H9 (cell line): ENCODE measurements at regions not wholly inside any gene's neighbourhood (a gene's known extent, or its start where the extent isn't known, plus 50 kb on each side); places are given as distances from the start of the nearest gene placed in this dataset.

Source experiments
- DNase-seq: peaks from one replicate; pipeline ENCODE4 v3.0.0-alpha.2; 2017
- H2AFZ ChIP-seq: one replicate; pipeline ENCODE4 v1.6.1; 2013; ENCODE audit warnings: mild to moderate bottlenecking, low read length, control low read depth, moderate library complexity
- H2AK5ac ChIP-seq: 2 replicates; pipeline ENCODE4 v1.6.1; 2013; ENCODE audit warnings: low read length, control low read depth, mixed read lengths; ENCODE audit not compliant: insufficient read length
- H2BK120ac ChIP-seq: one replicate; pipeline ENCODE4 v1.6.1; 2013; ENCODE audit warnings: low read depth, mild to moderate bottlenecking, low read length, control low read depth, inconsistent platforms; ENCODE audit not compliant: poor library complexity, severe bottlenecking
- H2BK12ac ChIP-seq: 2 replicates; pipeline ENCODE4 v1.6.1; 2013; ENCODE audit warnings: low read length, control low read depth, mixed read lengths, low read depth; ENCODE audit not compliant: insufficient read length
- H2BK15ac ChIP-seq: 2 replicates; pipeline ENCODE4 v1.6.1; 2013; ENCODE audit warnings: low read depth, low read length, control low read depth
- H2BK20ac ChIP-seq: one replicate; pipeline ENCODE4 v1.6.1; 2013; ENCODE audit warnings: low read depth, mild to moderate bottlenecking, low read length, control low read depth, inconsistent platforms; ENCODE audit not compliant: poor library complexity, severe bottlenecking
- H2BK5ac ChIP-seq: 2 replicates; pipeline ENCODE4 v1.6.1; 2013; ENCODE audit warnings: low read length, control low read depth, mixed read lengths; ENCODE audit not compliant: insufficient read length
- H3K14ac ChIP-seq: 2 replicates; pipeline ENCODE4 v1.6.1; 2013; ENCODE audit warnings: low read length, control low read depth; ENCODE audit not compliant: insufficient read depth
- H3K18ac ChIP-seq: 2 replicates; pipeline ENCODE4 v1.6.1; 2013; ENCODE audit warnings: low read depth, mild to moderate bottlenecking, mixed read lengths, low read length, control low read depth; ENCODE audit not compliant: insufficient read length
- H3K23ac ChIP-seq: 2 replicates; pipeline ENCODE4 v1.6.1; 2013; ENCODE audit warnings: low read length, control low read depth, mixed read lengths, low read depth; ENCODE audit not compliant: insufficient read length
- H3K23me2 ChIP-seq: 2 replicates; pipeline ENCODE4 v1.6.1; 2013; ENCODE audit warnings: low read depth, mild to moderate bottlenecking, mixed read lengths, low read length, control low read depth; ENCODE audit not compliant: insufficient read length, poor library complexity, severe bottlenecking
- H3K27ac ChIP-seq: 2 replicates; pipeline ENCODE4 v1.5.1; 2013; ENCODE audit warnings: low read length, control low read depth, mixed read lengths, low read depth; ENCODE audit not compliant: insufficient read length
- H3K27me3 ChIP-seq: 2 replicates; pipeline ENCODE4 v1.6.1; 2013; ENCODE audit warnings: low read length, control low read depth, inconsistent platforms; ENCODE audit not compliant: insufficient read depth
- H3K4ac ChIP-seq: 2 replicates; pipeline ENCODE4 v1.6.1; 2013; ENCODE audit warnings: low read depth, mild to moderate bottlenecking, control low read depth, inconsistent platforms, low read length, moderate library complexity
- H3K4me1 ChIP-seq: 2 replicates; pipeline ENCODE4 v1.6.1; 2013; ENCODE audit warnings: low read length, control low read depth, inconsistent platforms; ENCODE audit not compliant: insufficient read depth
- H3K4me2 ChIP-seq: 2 replicates; pipeline ENCODE4 v1.6.1; 2013; ENCODE audit warnings: low read length, control low read depth, mixed read lengths; ENCODE audit not compliant: insufficient read length, insufficient read depth
- H3K56ac ChIP-seq: 2 replicates; pipeline ENCODE4 v1.6.1; 2013; ENCODE audit warnings: low read depth, mild to moderate bottlenecking, mixed read lengths, low read length, control low read depth; ENCODE audit not compliant: insufficient read length
- H3K79me1 ChIP-seq: 2 replicates; pipeline ENCODE4 v1.6.1; 2013; ENCODE audit warnings: low read depth, mild to moderate bottlenecking, moderate library complexity, low read length, control low read depth, inconsistent platforms; ENCODE audit not compliant: insufficient read depth, poor library complexity, severe bottlenecking
- H3K79me2 ChIP-seq: 2 replicates; pipeline ENCODE4 v1.6.1; 2013; ENCODE audit warnings: low read length, control low read depth, inconsistent platforms; ENCODE audit not compliant: insufficient read depth
- H3K9ac ChIP-seq: 2 replicates; pipeline ENCODE4 v1.6.1; 2013; ENCODE audit warnings: low read length, control low read depth, mixed read lengths; ENCODE audit not compliant: insufficient read length; ENCODE audit errors: extremely low read depth
- H3K9me3 ChIP-seq: one replicate; pipeline ENCODE4 v1.6.1; 2013; ENCODE audit warnings: low read depth, low read length, inconsistent platforms; ENCODE audit not compliant: control insufficient read depth
- H3T11ph ChIP-seq: one replicate; pipeline ENCODE4 v1.6.1; 2013; ENCODE audit warnings: mild to moderate bottlenecking, low read length, control low read depth, inconsistent platforms
- H4K20me1 ChIP-seq: one replicate; pipeline ENCODE4 v1.6.1; 2013; ENCODE audit not compliant: control insufficient read depth, insufficient read length, insufficient read depth
- H4K5ac ChIP-seq: 2 replicates; pipeline ENCODE4 v1.6.1; 2013; ENCODE audit warnings: low read depth, mild to moderate bottlenecking, mixed read lengths, low read length, control low read depth; ENCODE audit not compliant: insufficient read length
- H4K8ac ChIP-seq: replicated peaks from 2 replicates; pipeline ENCODE4 v1.6.1; 2013; ENCODE audit warnings: low read length, control low read depth, mixed read lengths, low read depth; ENCODE audit not compliant: insufficient read length
- H4K91ac ChIP-seq: 2 replicates; pipeline ENCODE4 v1.6.1; 2013; ENCODE audit warnings: low read depth, mild to moderate bottlenecking, moderate library complexity, mixed read lengths, low read length, control low read depth; ENCODE audit not compliant: insufficient read length
- H3K27ac Mint-ChIP-seq, 3 experiments: 2 replicates in 2 of 3; 3 replicates in 1 of 3; pipeline ENCODE4 v1.8.0; 2020 to 2021; ENCODE audit warnings: mixed read lengths in 3 of 3, mild to moderate bottlenecking in 1 of 3, moderate library complexity in 1 of 3
- H3K27me3 Mint-ChIP-seq: 2 replicates; pipeline ENCODE4 v1.8.0; 2021; ENCODE audit warnings: low read depth, mild to moderate bottlenecking, moderate library complexity, mixed read lengths
- H3K36me3 Mint-ChIP-seq, 3 experiments: 2 replicates in 2 of 3; 3 replicates in 1 of 3; pipeline ENCODE4 v1.8.0; 2020 to 2021; ENCODE audit warnings: low read depth in 3 of 3, mixed read lengths in 3 of 3; ENCODE audit not compliant: insufficient read depth in 1 of 3
- H3K4me1 Mint-ChIP-seq, 2 experiments: 2 replicates each; pipeline ENCODE4 v1.8.0; 2020; ENCODE audit warnings: mixed read lengths in 2 of 2
- H3K4me3 Mint-ChIP-seq, 2 experiments: 2 replicates in 1 of 2; 3 replicates in 1 of 2; pipeline ENCODE4 v1.8.0; 2020 to 2021; ENCODE audit warnings: mild to moderate bottlenecking in 2 of 2, mixed read lengths in 2 of 2, moderate library complexity in 1 of 2
- H3K9me3 Mint-ChIP-seq, 2 experiments: 2 replicates in 1 of 2; 3 replicates in 1 of 2; pipeline ENCODE4 v1.8.0; 2020; ENCODE audit warnings: mild to moderate bottlenecking in 2 of 2, mixed read lengths in 2 of 2, moderate library complexity in 1 of 2
- CTCF ChIP-seq: fragments of 200-600 bp; sonication (generic); conservative IDR thresholded peaks from 3 replicates; pipeline ENCODE4 v1.8.0; 2021; ENCODE audit warnings: antibody characterized with exemption, mild to moderate bottlenecking
- WGBS: extraction: QIAGEN DNeasy Blood & Tissue Kit; methylation state at CpG from one replicate; pipeline ENCODE4 v1.1.7; 2013; ENCODE audit warnings: missing lambda C conversion rate, low lambda C conversion rate, mixed read lengths; ENCODE audit not compliant: insufficient read length; ENCODE audit errors: extremely low coverage; 5-methylcytosine and 5-hydroxymethylcytosine counted together

GRCh38 chr14:44756554-44756953 lies 205.2 kb downstream of the KLHL28 start:
- H3K4me3 Mint-ChIP-seq: no peak overlapping the region
- H3K4me1 ChIP-seq: no peaks in the 10 kb centered on the region
- no peak overlapping the region for H3K56ac ChIP-seq
- DNase-seq: no peak
- no peak overlapping the region for H3K27ac Mint-ChIP-seq
- H3K36me3 Mint-ChIP-seq: no peaks in the 10 kb centered on the region
- H3K4me2 ChIP-seq: no peak overlapping the region
- H4K20me1 ChIP-seq: no peaks in the 10 kb centered on the region
- no peaks in the 10 kb centered on the region for H3K23me2 ChIP-seq
- H2BK20ac ChIP-seq: no peak overlapping the region
- H3K9me3 ChIP-seq: no peaks in the 10 kb centered on the region
- no peaks in the 10 kb centered on the region for H3K9me3 Mint-ChIP-seq
- H3K9ac ChIP-seq: no peak overlapping the region
- no peak for TF ChIP-seq CTCF
- H4K5ac ChIP-seq: no peak overlapping the region
- no peak overlapping the region for H2BK15ac ChIP-seq
- H3K79me2 ChIP-seq: no peaks in the 10 kb centered on the region
- H3K4ac ChIP-seq: no peak overlapping the region
- no peak overlapping the region for H2BK12ac ChIP-seq
- no peak overlapping the region for H3K18ac ChIP-seq
- H2AFZ ChIP-seq: no peak overlapping the region
- no peaks in the 10 kb centered on the region for H3K4me1 Mint-ChIP-seq
- no peak overlapping the region for H4K91ac ChIP-seq
- H3K79me1 ChIP-seq: no peaks in the 10 kb centered on the region
- no peak overlapping the region for H2AK5ac ChIP-seq
- no peaks in the 10 kb centered on the region for H3K27me3 ChIP-seq
- no CpG with 5 or more reads among the region's 3 CpGs for WGBS
- H2BK120ac ChIP-seq: no peak overlapping the region
- H4K8ac ChIP-seq: no peak overlapping the region
- H3K27ac ChIP-seq: no peak overlapping the region
- H3K27me3 Mint-ChIP-seq: no peaks in the 10 kb centered on the region
- H3K23ac ChIP-seq: no peak overlapping the region
- H3K14ac ChIP-seq: no peak overlapping the region
- no peak overlapping the region for H3T11ph ChIP-seq
- no peak overlapping the region for H2BK5ac ChIP-seq
